NCI-H2196 treated with DMSO at 0.1 percent for 48 hours (cell line): ENCODE measurements at regions not wholly inside any gene's neighbourhood (a gene's known extent, or its start where the extent isn't known, plus 50 kb on each side); places are given as distances from the start of the nearest gene placed in this dataset.
"Not testable (repeated sequence)": the region's sequence is repeated elsewhere in the genome, so short reads cannot be mapped to it uniquely, and the experiment has no call there.

Source experiments
- DNase-seq: peaks from one replicate; lab custom pipeline; 2025; ENCODE audit not compliant: unreplicated experiment; lab: John Stamatoyannopoulos, UW

DNA sequence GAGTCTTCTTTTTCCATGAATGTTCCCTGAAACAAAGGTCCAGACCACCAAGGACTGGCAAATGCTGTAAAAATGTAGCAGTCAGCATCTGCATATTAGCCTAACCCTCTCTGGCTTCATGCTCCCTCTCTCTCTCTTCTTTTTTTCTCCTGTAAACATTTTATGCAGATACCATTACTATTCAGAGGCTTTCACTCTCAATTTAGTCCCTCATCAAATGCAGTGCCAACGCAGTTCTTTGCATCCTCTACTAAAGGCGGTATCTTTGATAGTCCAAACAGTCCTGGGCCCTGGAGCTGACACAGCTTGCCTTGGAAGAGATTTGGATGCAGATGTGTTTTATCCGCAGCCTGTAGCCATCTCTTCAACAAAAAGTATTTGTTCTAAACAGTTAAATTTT is 167.1 kb upstream of the MMS22L start:
- no peak for DNase-seq

DNA sequence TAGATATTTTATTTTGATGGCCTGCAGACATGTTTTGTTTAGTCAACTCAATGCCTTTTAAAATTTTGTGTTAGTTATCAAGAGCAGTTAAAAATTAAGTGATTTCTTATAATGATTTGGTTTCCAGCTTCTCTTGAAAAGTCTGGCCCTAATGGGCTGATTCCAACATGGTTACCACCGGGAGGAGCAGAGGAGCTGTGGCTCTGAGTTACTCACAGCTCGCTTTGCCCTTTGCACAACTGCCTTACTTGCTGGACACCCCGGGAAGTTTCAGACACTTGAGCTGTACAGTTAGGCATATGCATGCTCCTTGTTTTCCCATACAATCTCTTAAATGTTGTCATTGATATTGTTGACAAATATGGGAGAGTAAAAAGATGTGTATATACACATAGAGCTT is 173.1 kb upstream of the MMS22L start:
- no peak for DNase-seq

DNA sequence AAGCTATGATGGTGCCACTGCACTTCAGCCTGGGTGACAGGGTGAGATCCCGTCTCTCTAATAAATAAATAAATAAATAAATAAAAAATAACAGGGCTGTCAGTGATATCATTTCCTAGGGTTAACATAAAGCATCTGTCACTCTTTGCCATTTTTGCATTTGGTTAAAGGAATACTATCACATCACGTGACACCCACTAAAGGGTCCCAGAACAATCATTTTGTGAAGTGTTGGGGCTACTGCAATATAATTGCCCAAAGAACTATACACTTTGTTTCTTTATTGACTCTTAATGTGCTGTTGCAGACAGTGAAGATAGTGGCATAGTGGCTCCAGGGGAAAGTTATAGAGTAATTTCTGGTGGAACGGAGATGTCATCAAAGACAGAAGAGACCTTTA is 176.5 kb upstream of the MMS22L start:
- no peak for DNase-seq

DNA sequence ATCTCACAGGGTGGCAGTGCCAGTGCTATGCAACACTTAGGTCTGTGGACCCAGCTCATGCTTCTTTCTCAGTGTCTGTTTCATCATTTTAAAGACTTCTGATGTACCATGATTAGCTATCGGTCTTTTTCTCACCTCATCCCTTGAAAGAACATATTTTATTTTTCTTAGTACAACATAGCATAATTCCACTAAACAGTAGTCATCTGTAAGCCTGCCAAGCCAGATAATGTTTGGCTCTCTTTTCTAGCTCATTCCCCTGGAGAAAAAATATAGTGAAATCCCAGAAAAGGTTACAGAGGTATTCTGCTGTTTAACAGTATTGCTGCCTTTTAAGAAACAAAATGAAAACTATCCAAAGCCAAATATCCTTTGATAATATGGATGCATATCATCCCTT is 177.0 kb upstream of the MMS22L start:
- DNase-seq: no peak

DNA sequence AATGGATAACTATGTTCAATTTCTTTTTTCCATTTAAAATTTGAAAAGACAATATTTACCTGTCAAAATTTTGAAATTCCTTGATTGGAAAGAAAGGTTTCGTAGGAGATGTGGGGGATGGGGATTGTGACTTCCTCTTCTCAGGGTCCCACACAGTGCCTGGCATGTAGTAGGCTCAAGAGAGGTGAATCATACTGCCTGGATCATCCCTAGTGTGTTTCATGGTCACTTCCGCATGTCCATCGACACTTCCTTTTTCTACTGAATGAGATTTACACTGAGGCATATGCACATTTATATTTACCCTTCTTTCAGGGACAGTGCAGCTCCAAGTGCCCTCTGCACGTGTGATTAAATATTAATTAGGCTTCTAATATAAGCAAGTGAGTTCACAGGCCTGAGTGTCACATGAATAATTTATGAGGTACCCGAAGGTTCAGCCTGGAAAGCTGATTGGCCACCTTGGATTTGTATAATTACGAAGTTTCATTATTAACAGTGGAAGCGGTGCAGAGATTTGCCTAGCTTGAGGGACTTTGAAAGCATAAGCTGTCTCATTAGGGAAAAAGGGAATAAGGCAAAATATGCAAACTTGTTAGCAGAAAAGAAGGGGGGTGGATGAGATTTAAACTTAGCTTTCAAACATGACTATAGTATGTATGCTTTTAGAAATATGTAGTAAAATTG is 177.5 kb upstream of the MMS22L start:
- no peak for DNase-seq

DNA sequence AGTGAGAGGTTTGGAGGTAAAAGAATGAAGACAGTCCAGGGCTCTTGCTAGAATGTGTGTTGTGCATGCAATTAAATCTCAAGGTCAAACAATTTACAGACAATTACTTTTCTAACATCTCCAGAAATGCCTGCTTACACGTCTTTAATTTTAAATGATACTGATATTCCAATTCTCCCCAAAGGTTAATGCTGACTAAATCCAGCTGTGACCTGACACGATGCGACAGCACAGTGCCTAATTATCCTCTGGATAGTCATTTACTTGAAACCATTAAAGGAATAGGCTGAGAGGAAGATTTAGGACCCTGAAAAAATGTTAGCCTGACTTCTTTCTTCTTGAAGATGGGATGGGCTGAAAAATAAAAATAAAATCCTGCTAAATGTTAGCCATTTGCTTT is 178.2 kb upstream of the MMS22L start:
- no peak for DNase-seq

DNA sequence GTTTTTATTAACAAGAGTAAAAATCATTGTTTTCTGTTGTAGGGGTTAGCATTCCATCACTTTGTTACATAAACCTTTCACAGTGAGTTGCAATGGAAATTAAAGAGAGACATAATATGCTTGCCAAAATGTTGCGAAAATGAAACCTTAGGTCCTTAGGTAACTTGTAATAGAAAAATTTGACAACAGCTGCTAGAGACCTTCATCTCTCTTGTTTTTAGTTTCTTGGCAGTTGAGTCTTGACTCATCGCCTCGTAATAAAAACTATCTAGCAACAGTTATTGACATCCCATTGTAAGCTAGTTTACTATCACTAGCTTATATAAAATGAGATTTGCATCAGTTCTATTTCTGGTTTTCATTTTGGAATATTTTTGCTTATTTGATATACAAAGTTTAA is 179.0 kb upstream of the MMS22L start:
- no peak for DNase-seq

DNA sequence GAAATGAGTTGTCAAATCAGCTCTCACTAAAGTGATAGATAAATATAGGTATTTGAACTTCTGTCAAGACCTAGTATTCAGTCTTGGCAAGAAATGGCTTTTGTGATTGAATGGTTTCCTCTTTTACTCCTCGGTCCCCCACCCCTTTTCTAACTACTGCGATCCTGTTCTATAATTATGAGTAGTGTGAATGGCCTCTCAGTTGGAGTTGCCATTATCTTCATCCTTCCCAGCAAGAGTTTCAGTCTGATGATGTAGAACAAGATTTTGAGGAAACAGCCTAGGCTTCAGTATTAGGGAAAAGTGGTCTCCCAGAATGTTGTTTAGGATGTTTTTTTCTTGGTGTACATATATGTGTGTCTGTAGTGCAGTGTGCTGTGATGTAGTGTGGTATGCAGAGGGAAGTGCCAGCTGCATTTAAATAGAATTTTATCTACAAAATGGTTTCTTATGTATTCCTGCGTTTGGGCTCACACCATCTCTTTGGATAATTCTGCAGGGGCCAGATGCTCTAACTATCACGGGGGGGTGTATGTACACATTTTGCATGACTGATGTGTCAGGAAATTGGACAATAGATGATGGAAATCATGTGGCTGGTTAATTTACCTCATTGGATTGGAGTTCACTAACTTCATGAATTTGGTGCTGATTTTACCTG is 180.1 kb upstream of the MMS22L start:
- no peak for DNase-seq

DNA sequence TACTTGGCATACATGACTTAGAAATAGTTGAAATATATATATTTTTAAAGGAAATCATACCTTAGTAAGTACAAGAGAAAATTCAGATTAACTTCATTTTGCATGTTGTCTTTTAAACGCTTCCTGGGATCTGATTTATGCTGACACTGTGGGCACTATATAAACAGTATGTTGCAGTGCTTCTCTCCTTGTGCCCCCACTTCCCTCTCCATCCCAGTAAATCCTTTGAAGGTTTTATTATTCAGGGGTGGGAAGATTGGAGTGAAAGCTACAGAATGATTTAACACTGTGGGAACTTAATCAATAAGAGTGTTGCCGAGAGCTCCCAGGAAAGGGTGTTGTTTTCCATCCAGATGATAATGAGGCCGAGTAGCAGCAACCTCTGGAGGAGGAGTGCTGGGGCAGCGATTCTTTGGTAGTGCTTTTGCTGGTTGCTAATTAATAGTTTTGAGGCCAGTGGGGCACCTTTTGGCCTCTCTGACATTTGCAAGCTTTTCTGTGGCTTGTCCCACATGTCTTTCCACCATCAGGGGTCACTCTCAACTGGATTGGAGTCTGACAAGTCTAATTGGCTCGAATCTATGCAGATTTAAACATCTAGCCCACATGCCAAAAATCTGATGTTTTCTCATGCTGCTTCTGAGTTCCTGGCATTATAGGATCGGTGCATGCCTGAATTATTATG is 183.0 kb upstream of the MMS22L start:
- no peak for DNase-seq

DNA sequence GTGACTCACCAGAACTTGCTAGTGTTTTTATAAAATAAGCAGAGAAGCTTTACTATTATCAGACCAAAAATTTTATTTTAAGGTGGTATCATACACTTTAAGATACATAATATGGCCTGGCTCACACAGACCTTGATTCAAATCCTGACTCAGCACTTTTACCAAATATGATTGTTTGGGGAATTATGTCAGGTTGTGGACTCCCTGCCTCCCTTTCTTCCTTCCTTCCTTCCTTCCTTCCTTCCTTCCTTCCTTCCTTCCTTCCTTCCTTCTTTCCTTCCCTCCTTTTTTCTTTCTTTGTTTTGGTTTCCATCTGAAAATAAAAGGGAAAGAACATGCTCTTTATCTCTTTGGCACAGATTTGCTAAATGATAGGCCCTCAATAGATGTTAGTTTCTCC is 186.0 kb upstream of the MMS22L start:
- DNase-seq: no peak

DNA sequence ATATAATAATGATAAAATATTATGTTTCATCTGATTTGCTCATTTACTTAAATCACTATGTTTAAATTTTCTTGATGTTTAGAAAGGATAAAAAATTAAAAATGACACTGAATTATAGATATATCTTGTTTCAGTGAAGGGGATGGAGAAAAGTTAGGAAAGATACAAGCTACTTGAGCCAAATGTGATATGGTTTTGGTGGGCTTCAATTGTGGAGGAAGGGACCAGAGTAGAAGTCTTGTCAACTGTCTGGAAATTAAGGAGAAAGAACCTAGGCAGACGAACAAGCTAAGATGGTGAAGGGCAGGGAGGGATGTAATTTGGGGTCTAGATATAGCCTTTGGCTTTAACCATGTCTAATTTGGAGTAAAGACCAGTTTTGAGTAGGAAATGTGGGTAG is 186.4 kb upstream of the MMS22L start:
- DNase-seq: no peak

DNA sequence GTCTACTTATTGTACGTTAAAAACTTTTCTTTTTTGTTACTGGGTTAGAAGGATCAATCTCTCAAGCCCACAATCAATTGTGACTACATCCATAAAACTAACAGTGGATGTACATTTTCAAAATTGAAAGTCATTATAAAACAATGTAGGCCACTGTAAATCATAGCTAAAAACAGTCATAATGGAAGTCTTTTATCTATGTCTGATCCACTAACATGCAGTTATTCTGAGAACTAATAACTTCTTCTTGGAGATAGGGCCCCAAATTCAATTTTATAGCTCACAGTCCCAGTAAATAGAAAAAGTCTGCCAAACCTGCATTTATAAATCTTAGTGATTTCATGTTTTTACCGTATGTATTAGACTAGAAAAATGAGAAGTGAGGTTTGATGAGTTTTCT is 187.3 kb upstream of the MMS22L start:
- no peak for DNase-seq

DNA sequence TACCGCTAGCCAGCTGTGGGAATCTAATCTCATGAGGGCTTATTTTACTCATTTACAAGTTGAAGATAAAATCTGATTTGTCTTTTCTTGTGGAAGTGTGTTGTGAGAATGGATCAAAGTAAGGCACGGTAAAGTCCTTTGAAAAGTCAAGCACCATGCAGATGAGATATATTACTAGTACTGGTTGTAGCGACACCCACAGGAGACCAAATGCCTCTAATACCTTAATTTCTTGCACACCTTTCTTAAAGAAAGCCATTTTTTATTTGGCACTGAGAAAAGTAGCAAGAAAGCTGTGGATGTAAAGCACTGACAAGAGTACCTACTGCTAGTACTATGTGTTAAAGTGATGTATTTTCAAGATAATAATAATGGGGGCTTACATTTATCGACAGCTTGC is 191.0 kb upstream of the MMS22L start:
- DNase-seq: no peak

DNA sequence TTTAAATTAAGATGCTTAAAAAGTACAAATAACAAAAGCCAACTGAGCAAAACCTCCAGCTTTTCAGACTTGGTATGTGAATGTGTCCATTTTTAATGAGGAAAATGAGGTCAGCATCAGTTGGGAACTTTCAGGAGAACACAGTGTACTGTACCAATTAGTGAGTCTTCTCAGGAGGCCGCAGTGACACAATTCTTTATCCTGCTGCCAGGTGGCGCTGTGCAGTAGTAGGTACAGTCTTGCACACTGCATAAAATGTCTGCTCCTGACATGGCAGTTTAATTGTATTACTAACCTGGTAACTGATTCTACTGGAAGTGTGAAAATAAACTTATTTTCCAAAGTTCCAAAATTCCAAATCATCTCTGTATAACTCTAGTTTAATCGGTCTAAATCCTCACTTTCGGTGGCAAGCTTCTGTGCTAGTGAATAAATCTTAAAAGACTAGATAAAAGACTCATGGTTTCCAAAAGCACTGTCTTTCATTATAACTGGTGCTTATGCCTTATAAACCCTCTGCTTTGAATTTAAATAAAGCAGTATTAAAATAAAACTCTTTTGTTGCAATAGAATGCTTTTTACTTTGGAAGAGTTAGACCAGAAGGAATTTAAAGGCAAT is 214.8 kb upstream of the MMS22L start:
- peak; percentile 39 for DNase-seq

DNA sequence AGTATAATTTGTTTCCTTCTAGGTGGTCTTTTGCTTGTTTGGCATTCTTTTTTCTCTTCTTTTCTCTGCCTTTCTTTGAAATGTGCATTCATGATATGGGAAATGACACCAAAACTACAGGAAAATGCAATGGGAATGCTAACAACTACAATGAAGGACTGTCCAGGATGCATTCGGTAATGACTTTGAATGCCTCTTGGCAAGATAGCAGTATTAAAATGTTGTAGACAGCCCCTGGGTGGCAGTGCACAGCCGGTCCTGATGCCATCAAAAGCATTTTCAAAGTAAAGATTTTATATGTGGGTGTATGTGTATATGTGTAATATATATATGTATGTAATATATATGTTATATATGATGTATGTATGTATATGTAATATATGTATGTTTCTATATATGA is 218.8 kb upstream of the MMS22L start:
- no peak for DNase-seq

DNA sequence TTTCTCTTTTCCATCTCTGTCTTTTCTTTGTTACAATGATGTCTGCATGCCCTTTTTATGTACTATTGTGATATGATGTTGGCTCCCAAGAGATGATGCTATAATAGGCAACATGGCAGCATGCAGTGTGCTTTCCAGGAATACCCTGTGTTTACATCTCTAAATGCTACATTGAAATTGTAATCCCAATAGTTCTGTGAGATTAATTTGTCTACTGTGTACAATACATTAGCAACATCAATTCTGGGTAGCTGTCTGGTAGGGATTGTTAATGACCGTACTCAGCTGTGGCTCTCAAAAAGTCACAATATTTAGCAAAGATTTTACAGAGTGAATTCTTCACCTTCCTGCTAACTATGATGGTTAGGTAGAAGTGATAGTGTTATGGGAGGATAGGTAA is 225.6 kb upstream of the MMS22L start:
- no peak for DNase-seq

DNA sequence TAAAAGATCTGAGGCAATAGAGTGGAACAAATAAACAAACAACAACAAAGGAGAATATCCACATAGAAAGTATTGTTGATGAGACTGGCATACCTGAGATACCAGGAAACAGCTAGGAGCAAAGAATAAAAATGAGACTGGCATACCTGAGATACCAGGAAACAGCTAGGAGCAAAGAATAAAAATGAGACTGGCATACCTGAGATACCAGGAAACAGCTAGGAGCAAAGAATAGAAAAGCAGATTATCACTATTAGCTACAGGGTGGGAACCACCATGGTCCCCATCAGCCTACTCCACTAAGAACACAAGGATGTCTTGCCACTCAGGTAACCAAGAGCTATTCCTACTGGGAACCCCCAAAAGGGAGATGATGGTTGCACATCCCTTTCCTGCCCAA is 230.2 kb upstream of the MMS22L start:
- not testable (repeated sequence) for DNase-seq

DNA sequence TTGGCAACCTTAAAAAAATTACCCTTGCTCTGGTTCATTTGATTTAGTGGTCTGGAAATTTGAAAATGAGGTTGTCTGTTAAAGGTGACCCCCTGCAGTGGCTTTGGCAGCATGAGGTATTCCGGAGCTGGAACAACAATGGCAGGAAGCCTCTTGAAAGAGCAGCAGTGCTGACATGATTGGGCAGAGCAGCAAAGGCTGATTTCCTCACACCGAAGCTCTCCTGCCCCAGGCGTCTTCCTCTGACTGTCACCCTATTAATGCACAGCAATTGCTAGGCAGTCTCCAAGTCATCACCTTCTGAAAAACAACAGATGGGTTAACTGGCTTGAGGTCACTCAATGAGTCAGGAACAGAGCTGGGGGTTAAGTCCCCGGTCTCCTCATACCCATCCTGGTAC is 241.8 kb upstream of the MMS22L start:
- DNase-seq: no peak

DNA sequence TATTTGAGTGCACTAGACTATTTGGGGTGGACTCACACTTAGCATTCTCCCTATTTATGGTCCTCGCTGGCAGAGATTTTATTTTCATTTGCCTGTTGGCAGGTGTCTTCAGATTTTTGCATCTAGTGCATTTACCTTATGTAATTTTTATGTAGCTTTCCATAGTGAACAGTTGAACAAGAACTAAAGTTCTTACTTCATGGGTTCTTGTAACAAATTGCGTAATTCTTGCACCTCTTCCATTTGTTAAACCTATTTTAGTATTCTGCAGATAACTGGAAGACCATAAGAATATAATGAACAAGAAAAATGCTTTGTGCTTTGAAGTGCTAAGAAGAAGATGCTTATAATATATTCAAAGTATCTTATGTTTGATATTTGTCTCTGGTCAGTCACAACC is 252.8 kb upstream of the MMS22L start:
- DNase-seq: no peak

DNA sequence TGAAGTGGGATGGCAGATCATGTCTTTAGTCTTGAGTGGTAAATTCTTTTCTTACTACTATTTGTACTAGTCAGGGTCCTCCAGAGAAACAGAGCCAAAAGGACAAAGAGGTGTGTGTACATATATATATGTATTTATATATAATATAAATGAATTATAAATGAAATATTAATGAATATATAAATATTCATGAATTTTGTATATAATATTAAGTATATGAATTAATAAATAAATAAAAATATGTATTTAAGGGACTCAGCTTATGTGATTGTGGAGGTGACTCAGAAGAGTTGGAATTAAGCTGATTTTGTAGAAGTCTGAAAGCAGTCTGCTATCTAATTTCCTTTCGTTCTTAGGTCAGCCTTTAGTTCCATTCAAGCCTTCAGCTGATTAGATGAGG is 265.3 kb upstream of the MMS22L start:
- no peak for DNase-seq

DNA sequence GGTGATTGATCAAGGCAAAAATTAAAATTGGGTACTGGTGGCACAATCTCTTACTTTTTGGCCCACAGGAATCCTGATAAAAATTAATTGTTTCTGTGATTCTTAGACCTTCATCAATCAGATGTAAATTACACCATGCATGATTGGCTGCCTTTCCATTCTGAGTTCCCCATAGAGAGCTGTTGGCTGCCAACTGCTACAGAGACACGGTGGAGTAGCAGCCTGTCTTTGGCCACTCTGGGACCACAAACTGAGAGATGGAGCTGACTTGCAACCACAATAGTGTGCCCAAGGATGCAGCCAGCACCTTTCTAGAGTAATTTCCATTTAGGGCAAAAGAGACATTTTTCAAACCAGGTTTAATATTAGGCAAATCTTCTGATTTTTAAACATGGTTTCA is 274.3 kb upstream of the MMS22L start:
- no peak for DNase-seq

DNA sequence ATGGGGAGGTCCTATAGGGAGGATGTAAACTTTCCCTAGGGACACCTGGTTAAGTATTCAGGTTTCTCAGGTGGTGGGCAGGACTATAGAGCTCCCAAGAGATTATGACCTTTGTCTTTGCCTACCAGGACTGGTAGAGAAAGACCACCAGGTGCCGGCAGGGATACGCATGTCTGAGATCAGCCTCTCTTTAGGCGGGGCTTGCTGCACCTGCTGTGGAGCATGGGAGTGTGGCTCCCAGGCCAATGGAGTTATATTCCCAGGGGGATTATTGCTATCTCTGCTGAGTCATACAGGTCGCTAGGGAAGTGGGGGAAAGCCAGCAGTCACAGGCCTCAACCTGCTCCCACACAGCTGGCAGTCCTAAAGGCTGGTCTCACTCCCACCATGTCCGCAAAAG is 280.5 kb upstream of the MMS22L start:
- DNase-seq: no peak
